ENCODE measurements at regions not wholly inside any gene's neighbourhood (a gene's known extent, or its start where the extent isn't known, plus 50 kb on each side); places are given as distances from the start of the nearest gene placed in this dataset.

GRCh38 chr2:122851161-122851560 is 1095.7 kb downstream of the TSN start:
- no peak overlapping the region for H3K27ac Mint-ChIP-seq (ENCODE audit: unreplicated experiment)
- H3K27me3 ChIP-seq (ENCODE audit: insufficient read depth, low read length), result no peaks in the 10 kb centered on the region
- peaks cover 10% of the 10 kb centered on the region for H3K4me1 Mint-ChIP-seq (ENCODE audit: low read depth, unreplicated experiment)
- no peaks in the 10 kb centered on the region for H3K27me3 Mint-ChIP-seq (ENCODE audit: low read depth, unreplicated experiment)
- no peaks in the 10 kb centered on the region for H3K9me3 Mint-ChIP-seq (ENCODE audit: unreplicated experiment)
- H3K4me2 ChIP-seq (ENCODE audit: low read length), result no peak overlapping the region
- H3K4me3 ChIP-seq (ENCODE audit: insufficient read depth, low read depth, low read length), result no peak overlapping the region
- H2AFZ ChIP-seq (ENCODE audit: low read depth, low read length), result no peak overlapping the region
- FAIRE-seq, result no peak
- H4K20me1 ChIP-seq (ENCODE audit: insufficient read depth, low read length), result no peaks in the 10 kb centered on the region
- no peaks in the 10 kb centered on the region for H3K36me3 ChIP-seq (ENCODE audit: insufficient read depth, low read length)
- no peak for DNase-seq (ENCODE audit: low read depth)
- no peaks in the 10 kb centered on the region for H3K4me1 ChIP-seq (ENCODE audit: insufficient read depth, low read length)
- H3K36me3 Mint-ChIP-seq (ENCODE audit: low read depth, unreplicated experiment), result no peaks in the 10 kb centered on the region
- H3K9me3 ChIP-seq (ENCODE audit: insufficient read depth, low read depth, low read length), result no peaks in the 10 kb centered on the region
- H3K79me2 ChIP-seq (ENCODE audit: insufficient read depth, low read length), result no peaks in the 10 kb centered on the region
- no peak overlapping the region for H3K4me3 Mint-ChIP-seq (ENCODE audit: unreplicated experiment)
- no peak overlapping the region for H3K27ac ChIP-seq (ENCODE audit: low read depth, low read length)
- H3K9ac ChIP-seq (ENCODE audit: low read length), result no peak overlapping the region
- TF ChIP-seq CTCF (IDR thresholded peaks at IDR 0.05; ENCODE audit: insufficient read depth, low read depth, low read length), result no peak
- no peak for TF ChIP-seq EZH2 (IDR thresholded peaks at IDR 0.05; ENCODE audit: insufficient read depth, low read length)

GRCh38 chr2:122851972-122852531 is 1096.6 kb downstream of the TSN start:
- Mint-ChIP-seq H3K36me3 (ENCODE audit: low read depth, unreplicated experiment) (no peaks in the 10 kb centered on the region), H3K4me1 (ENCODE audit: low read depth, unreplicated experiment) (peaks cover 10% of the 10 kb centered on the region), H3K27ac (ENCODE audit: unreplicated experiment) (no peak overlapping the region), H3K9me3 (ENCODE audit: unreplicated experiment) (no peaks in the 10 kb centered on the region), H3K27me3 (ENCODE audit: low read depth, unreplicated experiment) (no peaks in the 10 kb centered on the region), H3K4me3 (ENCODE audit: unreplicated experiment) (no peak overlapping the region)
- no peak overlapping the region for H3K4me3 ChIP-seq (ENCODE audit: insufficient read depth, low read depth, low read length)
- no peaks in the 10 kb centered on the region for H4K20me1 ChIP-seq (ENCODE audit: insufficient read depth, low read length)
- no peaks in the 10 kb centered on the region for H3K36me3 ChIP-seq (ENCODE audit: insufficient read depth, low read length)
- FAIRE-seq (no peak), DNase-seq (ENCODE audit: low read depth) (no peak)
- H3K4me2 ChIP-seq (ENCODE audit: low read length), result no peak overlapping the region
- no peaks in the 10 kb centered on the region for H3K27me3 ChIP-seq (ENCODE audit: insufficient read depth, low read length)
- no peak overlapping the region for H3K9ac ChIP-seq (ENCODE audit: low read length)
- no peaks in the 10 kb centered on the region for H3K9me3 ChIP-seq (ENCODE audit: insufficient read depth, low read depth, low read length)
- H3K27ac ChIP-seq (ENCODE audit: low read depth, low read length), result no peak overlapping the region
- no peaks in the 10 kb centered on the region for H3K4me1 ChIP-seq (ENCODE audit: insufficient read depth, low read length)
- no peaks in the 10 kb centered on the region for H3K79me2 ChIP-seq (ENCODE audit: insufficient read depth, low read length)
- H2AFZ ChIP-seq (ENCODE audit: low read depth, low read length), result no peak overlapping the region
- TF ChIP-seq CTCF (IDR thresholded peaks at IDR 0.05; ENCODE audit: insufficient read depth, low read depth, low read length) (no peak), EZH2 (IDR thresholded peaks at IDR 0.05; ENCODE audit: insufficient read depth, low read length) (no peak)

GRCh38 chr2:122856696-122857095 is 1101.2 kb downstream of the TSN start:
- Histone ChIP-seq H3K9ac (ENCODE audit: low read length) (no peak overlapping the region), H3K27me3 (ENCODE audit: insufficient read depth, low read length) (no peaks in the 10 kb centered on the region), H3K4me2 (ENCODE audit: low read length) (no peak overlapping the region), H3K27ac (ENCODE audit: low read depth, low read length) (no peak overlapping the region), H4K20me1 (ENCODE audit: insufficient read depth, low read length) (no peaks in the 10 kb centered on the region), H2AFZ (ENCODE audit: low read depth, low read length) (no peak overlapping the region), H3K4me3 (ENCODE audit: insufficient read depth, low read depth, low read length) (no peak overlapping the region), H3K79me2 (ENCODE audit: insufficient read depth, low read length) (no peaks in the 10 kb centered on the region), H3K4me1 (ENCODE audit: insufficient read depth, low read length) (no peaks in the 10 kb centered on the region), H3K36me3 (ENCODE audit: insufficient read depth, low read length) (no peaks in the 10 kb centered on the region), H3K9me3 (ENCODE audit: insufficient read depth, low read depth, low read length) (no peaks in the 10 kb centered on the region)
- Mint-ChIP-seq H3K36me3 (ENCODE audit: low read depth, unreplicated experiment) (no peaks in the 10 kb centered on the region), H3K9me3 (ENCODE audit: unreplicated experiment) (peaks cover 4% of the 10 kb centered on the region), H3K27ac (ENCODE audit: unreplicated experiment) (no peak overlapping the region), H3K4me1 (ENCODE audit: low read depth, unreplicated experiment) (peaks cover 3% of the 10 kb centered on the region), H3K27me3 (ENCODE audit: low read depth, unreplicated experiment) (no peaks in the 10 kb centered on the region), H3K4me3 (ENCODE audit: unreplicated experiment) (no peak overlapping the region)
- TF ChIP-seq EZH2 (IDR thresholded peaks at IDR 0.05; ENCODE audit: insufficient read depth, low read length), result no peak
- TF ChIP-seq CTCF (IDR thresholded peaks at IDR 0.05; ENCODE audit: insufficient read depth, low read depth, low read length), result no peak
- FAIRE-seq (no peak), DNase-seq (ENCODE audit: low read depth) (no peak)
